ENCODE measurements at regions not wholly inside any gene's neighbourhood (a gene's known extent, or its start where the extent isn't known, plus 50 kb on each side); places are given as distances from the start of the nearest gene placed in this dataset.

DNA sequence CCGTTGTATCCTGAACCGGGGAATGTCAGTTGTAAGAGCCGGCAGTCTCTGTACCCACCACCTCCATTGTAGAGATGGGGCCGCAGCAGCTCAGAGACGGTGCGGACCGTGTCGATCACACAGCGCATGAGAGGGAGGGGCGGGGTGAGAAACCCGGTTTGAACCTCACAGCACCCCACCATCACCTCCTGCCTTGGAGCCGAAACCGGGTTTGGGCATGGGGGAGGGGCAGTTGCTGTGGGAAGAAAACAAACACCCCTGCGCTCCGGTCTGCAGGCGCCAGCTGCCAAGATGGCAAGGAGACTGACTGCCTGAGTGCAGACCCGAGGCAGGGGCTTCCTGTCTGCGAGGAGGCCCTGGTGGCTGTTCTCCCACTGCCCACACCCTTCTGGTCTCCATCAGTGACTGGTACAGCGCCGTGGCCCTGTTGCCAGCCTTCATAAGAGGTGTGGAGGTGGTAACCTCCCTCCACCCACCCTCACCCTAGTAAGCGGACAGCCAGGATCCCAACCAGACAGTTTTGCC lies 69.2 kb upstream of the SSBP3 start:
- TF ChIP-seq, protein P1, sequence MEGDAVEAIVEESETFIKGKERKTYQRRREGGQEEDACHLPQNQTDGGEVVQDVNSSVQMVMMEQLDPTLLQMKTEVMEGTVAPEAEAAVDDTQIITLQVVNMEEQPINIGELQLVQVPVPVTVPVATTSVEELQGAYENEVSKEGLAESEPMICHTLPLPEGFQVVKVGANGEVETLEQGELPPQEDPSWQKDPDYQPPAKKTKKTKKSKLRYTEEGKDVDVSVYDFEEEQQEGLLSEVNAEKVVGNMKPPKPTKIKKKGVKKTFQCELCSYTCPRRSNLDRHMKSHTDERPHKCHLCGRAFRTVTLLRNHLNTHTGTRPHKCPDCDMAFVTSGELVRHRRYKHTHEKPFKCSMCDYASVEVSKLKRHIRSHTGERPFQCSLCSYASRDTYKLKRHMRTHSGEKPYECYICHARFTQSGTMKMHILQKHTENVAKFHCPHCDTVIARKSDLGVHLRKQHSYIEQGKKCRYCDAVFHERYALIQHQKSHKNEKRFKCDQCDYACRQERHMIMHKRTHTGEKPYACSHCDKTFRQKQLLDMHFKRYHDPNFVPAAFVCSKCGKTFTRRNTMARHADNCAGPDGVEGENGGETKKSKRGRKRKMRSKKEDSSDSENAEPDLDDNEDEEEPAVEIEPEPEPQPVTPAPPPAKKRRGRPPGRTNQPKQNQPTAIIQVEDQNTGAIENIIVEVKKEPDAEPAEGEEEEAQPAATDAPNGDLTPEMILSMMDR (IDR thresholded peaks at IDR 0.05; ENCODE audit: low read depth, low read length, missing input control) = no peak
- TF ChIP-seq SP1 (IDR thresholded peaks at IDR 0.05) (no peak), EGR1 (IDR thresholded peaks at IDR 0.05; ENCODE audit: low read depth in 2 of 2) (no peak)
- TF ChIP-seq, protein P2, sequence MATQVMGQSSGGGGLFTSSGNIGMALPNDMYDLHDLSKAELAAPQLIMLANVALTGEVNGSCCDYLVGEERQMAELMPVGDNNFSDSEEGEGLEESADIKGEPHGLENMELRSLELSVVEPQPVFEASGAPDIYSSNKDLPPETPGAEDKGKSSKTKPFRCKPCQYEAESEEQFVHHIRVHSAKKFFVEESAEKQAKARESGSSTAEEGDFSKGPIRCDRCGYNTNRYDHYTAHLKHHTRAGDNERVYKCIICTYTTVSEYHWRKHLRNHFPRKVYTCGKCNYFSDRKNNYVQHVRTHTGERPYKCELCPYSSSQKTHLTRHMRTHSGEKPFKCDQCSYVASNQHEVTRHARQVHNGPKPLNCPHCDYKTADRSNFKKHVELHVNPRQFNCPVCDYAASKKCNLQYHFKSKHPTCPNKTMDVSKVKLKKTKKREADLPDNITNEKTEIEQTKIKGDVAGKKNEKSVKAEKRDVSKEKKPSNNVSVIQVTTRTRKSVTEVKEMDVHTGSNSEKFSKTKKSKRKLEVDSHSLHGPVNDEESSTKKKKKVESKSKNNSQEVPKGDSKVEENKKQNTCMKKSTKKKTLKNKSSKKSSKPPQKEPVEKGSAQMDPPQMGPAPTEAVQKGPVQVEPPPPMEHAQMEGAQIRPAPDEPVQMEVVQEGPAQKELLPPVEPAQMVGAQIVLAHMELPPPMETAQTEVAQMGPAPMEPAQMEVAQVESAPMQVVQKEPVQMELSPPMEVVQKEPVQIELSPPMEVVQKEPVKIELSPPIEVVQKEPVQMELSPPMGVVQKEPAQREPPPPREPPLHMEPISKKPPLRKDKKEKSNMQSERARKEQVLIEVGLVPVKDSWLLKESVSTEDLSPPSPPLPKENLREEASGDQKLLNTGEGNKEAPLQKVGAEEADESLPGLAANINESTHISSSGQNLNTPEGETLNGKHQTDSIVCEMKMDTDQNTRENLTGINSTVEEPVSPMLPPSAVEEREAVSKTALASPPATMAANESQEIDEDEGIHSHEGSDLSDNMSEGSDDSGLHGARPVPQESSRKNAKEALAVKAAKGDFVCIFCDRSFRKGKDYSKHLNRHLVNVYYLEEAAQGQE (IDR thresholded peaks at IDR 0.05) = no peak

Measured in liver (tissue), 3 donors.